ENCODE measurements at regions not wholly inside any gene's neighbourhood (a gene's known extent, or its start where the extent isn't known, plus 50 kb on each side); places are given as distances from the start of the nearest gene placed in this dataset.

DNA sequence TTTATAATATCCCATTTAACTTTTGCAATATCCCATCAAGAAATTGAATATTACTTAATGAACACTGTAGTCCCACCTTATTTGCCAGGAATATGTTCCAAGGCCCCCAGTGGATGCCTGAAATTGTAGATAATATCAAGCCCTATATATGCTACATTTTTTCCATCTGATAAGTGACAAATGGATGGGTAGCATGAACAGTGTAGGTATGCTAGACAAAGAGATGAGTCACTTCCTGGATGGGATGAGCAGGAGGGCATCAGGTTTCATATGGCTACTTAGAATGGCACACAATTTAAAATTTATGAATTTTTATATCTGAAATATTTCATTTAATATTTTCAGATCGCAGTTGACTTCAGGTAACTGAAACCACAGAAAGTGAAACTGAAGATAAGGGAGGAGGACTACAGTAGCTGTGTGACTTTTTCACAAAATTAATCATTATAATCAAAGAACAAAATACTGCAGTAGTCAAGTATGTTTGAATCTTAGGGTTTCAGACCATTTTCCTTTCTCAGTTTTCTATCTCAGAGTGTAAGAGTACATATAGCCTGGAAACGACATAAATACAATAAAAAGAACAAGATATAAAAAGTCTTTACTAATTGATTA, 636.4 kb upstream of the ARRDC3 start:
- TF ChIP-seq POLR2A (IDR thresholded peaks at IDR 0.05): no peak
- TF ChIP-seq, protein P1, sequence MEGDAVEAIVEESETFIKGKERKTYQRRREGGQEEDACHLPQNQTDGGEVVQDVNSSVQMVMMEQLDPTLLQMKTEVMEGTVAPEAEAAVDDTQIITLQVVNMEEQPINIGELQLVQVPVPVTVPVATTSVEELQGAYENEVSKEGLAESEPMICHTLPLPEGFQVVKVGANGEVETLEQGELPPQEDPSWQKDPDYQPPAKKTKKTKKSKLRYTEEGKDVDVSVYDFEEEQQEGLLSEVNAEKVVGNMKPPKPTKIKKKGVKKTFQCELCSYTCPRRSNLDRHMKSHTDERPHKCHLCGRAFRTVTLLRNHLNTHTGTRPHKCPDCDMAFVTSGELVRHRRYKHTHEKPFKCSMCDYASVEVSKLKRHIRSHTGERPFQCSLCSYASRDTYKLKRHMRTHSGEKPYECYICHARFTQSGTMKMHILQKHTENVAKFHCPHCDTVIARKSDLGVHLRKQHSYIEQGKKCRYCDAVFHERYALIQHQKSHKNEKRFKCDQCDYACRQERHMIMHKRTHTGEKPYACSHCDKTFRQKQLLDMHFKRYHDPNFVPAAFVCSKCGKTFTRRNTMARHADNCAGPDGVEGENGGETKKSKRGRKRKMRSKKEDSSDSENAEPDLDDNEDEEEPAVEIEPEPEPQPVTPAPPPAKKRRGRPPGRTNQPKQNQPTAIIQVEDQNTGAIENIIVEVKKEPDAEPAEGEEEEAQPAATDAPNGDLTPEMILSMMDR (IDR thresholded peaks at IDR 0.05): no peak

Measured in thyroid gland (tissue), 4 donors.